ENCODE measurements at regions not wholly inside any gene's neighbourhood (a gene's known extent, or its start where the extent isn't known, plus 50 kb on each side); places are given as distances from the start of the nearest gene placed in this dataset.
A peak's percentile ranks its signal among the peaks of the same experiment; 100 is the strongest.
"Not testable (repeated sequence)": the region's sequence is repeated elsewhere in the genome, so short reads cannot be mapped to it uniquely, and the experiment has no call there.

DNA sequence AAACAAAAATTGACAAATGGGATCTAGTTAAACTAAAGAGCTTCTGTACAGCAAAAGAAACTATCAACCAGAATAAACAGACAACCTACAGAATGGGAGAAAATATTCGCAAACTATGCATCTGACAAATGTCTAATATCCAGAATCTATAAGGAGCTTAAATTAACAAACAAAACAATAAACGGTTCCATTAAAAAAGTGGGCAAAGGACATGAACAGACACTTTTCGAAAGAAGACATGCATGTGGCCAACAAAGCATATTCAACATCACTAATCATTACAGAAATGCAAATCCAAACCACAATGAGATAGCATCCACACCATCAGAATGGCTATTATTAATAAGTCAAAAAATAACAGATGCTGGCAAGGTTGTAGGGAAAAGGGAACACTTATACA, 50.5 kb upstream of the MED13L start:
- DNase-seq = not testable (repeated sequence)

DNA sequence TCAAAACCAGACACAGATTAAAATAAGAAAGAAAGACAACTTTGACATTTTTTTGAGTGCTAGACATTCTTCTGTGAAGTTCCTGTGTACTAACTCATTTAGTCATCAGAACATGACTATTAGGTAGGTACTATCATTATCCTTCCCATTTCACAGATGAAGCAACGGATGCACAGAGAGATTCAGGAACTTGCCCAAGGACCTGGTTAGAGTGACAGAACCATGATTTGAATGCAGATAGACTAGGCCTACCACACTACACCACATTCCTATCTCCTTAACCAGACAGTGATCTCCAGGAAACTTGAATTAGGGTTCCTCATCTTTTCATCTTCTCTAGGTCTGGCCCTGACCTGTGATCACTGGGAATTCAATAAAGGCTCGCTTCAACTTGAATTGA, 54.4 kb upstream of the MED13L start:
- DNase-seq = no peak

DNA sequence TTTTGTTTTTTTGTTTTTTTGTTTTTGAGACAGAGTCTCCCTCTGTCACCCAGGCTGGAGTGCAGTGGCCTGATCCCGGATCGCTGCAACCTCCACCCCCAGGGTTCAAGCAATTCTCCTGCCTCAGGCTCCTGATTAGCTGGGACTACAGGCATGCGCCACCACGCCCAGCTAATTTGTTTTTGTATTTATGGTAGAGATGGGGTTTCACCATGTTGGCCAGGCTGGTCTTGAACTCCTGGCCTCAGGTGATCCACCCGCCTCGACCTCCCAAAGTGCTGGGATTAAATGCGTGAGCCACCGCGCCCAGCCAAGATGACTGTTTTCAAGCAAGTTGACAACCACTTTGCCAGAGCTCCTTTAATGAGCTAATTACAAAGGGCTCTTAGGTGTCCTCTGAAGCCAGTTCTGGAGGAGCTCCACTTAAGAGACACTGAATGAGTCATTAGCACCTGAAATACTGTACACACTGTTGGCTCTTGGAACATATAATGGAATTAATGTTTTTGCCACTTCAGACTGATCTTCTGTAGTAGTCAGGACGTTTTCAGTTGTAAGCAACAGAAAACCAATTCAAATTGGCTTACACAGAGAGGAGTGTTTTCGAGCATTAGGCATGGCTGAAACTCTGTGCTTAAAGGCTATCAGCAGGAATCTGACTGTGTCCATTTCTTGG, 55.4 kb upstream of the MED13L start:
- no peak for DNase-seq

DNA sequence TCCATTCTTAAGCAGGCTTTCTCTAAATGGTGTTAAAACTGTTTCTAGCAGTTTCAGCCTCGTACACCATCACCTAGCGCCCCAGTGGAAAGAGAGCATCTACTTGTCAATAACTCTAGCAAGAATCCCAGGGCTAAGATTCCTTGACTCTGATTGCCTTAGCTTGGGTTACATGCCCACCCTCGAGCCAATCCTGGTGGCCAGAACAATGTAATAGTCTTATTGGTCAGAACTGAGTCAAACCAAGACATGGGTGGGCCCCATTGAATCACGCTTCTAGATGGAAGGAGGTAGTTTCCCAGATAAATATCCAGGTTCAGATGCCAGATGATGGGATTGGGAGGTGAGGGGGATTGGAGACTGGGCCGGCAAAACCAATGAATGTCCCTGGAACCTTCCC, 55.9 kb upstream of the MED13L start:
- DNase-seq = no peak

DNA sequence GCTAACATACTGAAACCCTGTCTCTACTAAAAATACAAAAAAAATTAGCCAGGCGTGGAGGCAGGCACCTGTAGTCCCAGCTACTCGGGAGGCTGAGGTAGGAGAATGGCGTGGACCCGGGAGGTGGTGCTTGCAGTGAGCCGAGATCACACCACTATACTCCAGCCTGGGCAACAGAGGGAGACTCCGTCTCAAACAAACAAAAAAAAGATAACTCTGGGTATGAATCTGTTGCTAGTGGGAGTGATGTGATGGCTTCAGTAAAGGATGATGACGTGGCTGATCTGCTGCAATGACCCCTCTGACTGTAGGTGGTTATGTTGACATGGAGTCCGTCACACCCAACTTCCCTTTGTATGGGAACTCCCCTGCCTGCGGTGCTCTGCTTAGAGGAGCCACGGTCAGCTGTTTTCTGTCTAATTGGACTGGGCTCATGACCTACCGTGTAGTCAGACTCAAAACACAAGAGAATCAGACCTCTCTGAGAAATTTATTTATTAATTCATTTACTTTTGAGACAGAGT, 59.1 kb upstream of the MED13L start:
- no peak for DNase-seq

DNA sequence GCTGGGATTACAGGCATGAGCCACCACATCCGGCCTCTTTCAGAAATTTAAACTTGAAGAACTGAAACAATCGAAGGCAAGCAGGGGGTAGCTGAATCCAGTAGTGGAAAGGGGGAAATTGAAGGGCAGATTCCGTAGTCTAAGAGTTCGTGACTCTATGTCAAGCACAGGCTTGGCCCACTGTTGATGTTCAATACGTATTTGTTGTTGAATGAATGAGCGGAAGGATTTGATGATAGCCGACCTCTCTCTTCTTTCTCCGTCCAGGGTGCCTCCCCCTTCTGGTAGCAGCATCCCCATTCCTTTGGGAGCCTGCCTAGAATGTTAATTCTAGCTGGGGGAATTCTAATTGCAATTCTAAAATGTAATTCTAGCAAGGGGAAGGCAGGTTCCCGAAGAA, 59.8 kb upstream of the MED13L start:
- no peak for DNase-seq

DNA sequence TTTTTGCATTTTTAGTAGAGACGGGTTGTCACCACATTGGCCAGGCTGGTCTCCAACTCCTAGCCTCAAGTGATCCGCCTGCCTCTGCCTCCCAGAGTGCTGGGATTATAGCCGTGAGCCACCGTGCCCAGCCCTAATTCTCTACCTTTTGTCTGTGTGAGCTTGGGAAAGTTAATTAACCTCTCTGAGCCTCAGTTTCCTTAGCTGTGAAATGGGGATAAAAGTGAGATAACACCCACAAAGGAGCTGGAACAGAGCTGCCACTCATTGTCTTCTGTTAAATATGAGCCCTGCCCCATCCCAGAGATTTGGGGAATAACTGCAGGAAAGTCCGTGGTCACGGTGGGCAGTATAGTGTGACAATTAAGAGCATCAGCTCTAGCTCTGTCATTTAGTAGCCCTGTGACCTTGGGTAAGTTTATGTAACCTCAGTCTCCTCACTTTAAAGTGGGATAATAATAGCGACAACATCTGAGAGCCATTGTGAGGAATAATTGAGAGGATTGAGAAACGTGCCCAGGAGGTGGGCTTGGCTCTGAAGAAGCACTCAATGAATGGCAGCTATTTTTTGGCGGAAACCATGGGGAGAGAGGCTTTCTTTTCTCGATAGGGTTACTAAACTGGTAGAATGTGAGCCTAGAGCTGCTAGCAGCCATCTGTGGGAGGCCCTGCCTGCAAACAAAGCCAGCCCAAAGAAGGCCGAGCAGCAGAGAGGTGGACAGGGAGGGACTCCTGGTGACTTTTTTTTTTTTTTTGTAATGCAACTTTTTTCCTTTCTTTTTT, 60.8 kb upstream of the MED13L start:
- DNase-seq = no peak

DNA sequence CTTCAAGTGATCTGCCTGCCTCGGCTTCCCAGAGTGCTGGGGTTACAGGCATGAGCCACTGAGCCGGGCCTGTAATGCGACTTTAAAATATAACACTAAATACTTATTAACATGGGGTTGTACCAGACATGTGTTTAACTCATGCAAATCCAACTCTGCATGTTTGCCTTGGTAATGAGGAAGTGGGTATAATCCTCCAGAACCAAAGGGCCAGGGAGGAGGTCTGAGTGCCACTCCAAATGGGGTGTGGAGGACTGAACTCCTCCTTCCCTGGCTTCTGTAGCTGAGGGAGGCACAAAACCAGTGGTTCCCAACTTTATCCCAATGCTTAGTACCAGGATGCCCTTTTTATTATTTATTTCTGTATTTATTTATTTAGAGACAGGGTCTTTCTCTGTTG, 61.6 kb upstream of the MED13L start:
- DNase-seq = no peak

DNA sequence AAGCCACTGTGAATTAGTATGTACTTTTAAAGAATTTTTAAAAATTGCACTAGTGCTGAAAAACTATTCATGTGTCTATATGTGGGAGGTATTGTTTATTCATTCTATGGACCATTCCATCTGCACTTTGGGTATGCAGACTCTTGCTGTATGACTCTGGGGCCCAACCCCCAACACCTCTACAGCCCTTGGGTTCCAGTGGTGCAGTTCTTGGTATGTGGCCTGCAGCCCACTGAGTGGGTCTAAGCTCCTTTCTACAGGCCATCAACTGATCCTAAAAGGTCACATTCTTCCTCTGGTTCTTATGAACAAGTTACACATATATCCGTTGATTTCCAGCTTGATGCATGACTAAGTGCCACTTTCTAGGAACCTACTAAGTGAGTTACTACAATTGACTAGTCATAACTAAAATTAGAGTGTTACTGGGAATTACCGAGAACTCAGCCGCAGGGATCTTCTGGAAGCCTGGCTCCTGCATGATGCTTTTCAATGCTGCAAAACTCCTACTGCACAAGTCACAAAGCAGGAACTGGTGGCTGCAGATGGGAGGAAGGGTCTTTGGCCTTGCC, 62.4 kb upstream of the MED13L start:
- no peak for DNase-seq

DNA sequence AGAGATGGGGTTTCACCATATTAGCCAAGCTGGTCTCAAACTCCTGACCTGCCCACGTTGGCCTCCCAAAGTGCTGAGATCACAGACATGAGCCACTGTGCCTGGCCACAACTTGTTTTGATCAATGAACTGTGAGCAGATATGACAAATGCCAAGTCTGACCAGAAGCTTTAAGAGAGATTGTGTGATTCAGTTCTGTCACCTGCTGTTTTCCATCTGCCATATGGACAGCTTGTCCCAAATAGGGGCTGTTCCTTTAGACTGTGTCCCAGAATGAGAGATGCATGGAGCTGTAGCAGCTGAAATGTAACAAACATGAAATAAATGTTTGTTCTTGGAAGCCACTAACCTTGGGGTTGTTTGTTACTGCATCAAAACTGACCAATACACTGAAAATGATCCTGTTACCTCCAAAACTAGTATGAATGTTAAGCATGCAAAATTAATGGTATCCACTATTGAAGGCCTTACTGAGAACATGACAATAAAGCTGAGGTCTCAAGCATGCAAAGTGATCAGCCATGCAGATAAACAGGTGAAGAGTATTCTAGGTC, 65.9 kb upstream of the MED13L start:
- no peak for DNase-seq

DNA sequence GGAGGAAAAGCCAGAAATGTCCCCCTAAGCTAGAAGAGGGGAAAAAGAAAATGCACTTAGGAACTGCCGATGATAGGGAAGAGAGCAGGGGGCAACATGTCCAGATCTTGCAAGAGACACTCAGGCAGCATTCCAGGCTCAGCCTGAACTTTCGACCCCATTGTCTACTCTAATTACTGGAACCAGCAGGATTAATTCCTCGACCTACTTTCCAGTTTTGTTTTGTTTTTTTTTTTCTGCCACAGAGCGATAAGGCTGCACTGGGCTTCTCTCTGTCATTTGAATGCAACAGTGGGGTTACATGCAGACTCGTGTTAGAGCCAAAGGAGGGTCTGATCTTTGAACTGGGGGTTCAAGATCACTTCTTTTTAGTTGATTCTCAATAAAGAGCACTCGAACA, 68.7 kb upstream of the MED13L start:
- DNase-seq = peak; percentile 87

DNA sequence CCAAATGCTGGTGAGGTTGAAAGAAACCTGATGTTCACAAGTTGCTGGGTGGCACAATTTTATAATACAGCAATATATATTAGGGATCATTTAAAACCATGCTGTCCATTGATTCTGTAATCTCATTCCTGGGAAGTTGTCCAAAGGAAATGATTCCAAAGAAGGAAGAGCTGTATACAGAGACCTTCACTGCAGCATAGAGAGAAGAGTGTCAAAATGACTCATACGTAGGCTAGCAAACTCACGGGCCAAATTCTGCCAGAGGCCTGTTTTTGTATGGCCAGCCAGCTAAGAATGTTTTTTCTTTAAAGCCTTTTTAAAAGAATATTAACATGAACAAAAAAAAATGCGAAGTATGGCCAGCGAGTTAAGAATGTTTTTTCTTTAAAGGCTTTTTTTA, 69.2 kb upstream of the MED13L start:
- DNase-seq = no peak

DNA sequence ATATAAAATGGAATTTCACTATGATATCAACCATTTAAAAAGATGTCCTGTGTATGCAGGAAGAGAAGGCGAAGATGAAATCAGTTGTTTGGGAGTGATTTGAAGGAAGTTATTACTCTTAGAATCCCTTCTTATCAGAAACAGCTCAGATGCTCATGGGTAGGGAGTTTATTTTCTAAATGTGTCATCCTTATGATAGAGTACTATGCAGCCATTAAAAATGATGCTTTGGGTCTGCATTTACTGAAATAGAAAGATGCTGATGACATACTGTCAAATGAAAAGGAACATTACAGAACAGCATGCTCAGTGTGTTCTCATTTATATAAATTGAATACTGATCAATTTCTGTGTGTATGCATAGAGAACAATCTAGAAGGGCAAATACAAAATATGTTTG, 69.8 kb upstream of the MED13L start:
- DNase-seq = no peak

DNA sequence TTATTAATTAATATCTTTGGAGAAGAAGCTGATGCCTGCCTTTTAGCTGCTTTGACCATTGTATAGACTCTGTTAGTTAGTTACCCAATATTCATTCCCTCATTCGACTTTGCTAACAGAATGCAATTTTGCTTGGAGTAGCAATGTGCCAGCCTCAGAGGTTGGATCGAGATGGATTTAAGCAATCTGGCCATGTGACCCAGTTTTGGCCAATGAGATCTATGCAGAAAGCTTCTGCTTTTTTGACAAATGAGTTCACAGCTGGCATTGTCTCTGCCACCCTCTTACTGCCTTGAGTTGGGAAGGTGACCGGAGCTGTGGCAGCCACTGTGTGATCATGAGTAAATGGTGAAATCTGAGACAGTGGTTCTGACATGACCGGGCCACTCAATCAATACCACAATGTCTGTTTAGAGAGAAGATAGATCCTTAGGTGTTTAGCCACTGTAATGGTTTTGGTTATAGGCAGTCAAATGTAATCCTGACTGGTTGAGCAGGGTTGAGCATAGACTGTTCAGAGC, 74.9 kb upstream of the MED13L start:
- no peak for DNase-seq

DNA sequence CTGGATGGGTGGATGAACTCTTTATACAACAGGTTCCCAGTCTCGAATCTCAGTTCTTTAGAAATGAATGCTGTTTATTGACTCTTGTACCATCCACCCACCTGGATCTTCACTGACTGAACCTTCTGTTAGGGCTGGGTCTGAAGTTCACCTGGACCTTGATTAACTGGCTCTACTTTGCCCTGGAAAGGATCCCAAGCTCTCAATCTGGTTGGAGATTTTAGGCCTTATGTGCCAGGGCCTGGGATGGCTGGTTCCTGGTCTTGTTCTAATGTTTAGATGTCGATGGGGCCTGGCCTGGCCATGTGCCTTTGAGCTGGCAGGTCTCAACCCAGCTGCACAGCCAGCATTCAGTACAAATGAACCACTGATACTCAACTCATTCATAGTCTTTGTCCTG, 76.5 kb upstream of the MED13L start:
- no peak for DNase-seq

DNA sequence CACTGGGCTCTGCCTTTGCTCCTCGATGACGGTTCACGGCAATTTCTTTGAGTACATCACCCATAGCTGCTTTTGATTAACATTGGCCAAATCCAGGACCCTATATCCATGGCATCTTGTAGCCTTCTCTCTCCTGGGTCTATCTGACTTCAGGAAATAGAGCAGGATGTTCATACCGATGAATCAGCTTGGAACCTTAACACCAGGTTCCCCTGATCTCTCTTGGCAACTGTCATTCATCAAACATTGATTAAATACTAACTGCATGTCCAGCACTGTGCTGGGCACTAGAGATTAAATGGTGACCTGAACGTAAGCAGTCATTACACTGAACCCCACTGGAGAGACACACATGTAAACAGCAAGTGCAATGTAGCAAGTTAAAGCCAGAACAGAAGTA, 77.0 kb upstream of the MED13L start:
- no peak for DNase-seq

DNA sequence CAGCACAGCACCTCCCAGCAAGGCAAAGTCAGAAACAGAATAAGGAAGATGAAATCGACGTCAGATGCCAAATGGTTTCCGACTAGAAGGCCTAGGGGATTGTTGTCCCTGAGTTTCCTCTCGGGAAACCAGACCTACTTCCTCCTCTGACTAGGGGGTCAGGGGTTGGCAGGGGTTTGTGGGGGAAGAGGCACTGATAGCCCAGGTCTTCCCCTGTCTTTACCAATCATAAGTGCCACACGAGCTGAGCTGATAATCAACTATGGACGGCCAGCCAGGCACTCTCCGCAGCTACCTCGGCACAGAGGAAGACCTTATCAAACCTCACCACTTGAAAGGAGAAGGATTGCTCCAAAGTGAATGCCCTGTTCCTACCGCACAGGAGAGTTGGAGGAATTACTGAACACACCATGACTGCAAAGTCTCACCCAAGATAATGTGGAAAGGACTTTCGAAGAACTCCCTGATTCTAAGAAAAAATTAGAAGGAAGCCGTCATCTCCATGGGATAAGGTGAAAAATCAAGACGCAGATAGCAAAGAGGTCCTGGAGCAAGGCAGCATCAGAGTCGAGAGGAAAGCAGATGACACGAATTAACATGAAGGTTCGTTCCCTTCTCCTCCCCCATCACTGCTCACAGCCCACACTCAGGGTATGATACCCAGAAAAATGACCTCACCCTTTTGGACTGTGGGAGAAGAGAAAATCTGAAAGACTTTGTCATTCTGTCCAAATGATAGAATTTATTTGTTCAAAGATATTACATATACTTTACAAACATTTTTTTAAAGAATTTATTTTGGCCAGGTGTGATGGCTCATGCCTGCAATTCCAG, 77.7 kb upstream of the MED13L start:
- DNase-seq = no peak

DNA sequence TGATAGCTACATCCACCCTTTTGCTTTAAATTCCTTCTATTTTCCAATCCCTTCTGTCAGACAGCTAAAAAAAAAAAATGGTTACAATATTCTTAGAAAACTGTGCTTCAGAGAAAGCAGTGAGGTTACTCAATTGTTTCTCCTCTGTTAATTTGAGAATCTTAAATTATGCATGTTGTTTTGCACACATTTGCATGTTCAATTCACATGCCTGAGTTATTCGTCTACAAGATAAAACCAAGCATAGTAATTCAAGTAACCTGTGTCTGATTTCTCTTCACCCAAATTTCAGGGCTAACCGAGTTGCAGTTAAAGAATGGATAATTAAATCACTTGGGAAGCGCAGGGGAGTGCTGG, 81.0 kb upstream of the MED13L start:
- DNase-seq = no peak

DNA sequence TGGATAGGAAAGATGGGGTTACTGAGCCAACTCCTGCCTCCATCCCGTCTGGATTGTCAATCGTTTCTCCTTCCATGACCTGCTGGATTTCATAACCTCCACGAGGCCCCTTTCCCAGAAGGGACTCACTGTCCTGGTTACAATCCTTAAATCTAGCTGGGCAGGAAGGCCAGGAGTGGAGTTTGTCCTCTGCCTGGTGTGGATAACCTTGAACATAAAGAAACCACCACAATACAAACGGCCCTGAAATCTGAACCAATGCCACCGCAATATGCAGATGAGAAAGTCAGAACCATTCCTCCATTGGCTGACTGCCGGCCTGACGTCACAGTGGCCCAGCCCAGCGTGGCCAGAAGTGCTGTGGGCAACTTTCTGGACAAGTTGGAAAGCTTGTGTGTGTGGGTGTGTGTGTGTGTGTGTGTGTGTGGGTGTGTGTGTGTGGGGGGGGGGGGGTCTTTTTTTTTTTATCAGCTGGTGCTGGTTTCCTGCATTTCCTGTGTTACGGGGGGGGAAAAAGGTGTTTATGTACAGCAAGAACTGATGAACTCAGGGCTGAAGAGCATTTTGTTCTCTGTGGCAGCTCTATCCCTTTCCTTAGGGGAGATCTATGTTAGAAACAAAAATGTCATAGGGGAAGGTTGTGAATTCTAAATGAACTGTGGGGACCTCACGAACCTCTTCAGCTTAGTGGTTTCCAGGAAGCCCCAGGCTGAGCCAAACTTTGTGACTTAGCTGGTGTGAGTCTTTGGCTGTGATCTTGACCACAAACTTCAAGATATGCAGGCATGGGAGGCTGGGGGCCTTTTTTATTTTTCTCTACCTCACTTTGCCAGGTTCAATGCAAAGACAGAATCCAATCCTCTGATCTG, 81.6 kb upstream of the MED13L start:
- peak; percentile 88 for DNase-seq

DNA sequence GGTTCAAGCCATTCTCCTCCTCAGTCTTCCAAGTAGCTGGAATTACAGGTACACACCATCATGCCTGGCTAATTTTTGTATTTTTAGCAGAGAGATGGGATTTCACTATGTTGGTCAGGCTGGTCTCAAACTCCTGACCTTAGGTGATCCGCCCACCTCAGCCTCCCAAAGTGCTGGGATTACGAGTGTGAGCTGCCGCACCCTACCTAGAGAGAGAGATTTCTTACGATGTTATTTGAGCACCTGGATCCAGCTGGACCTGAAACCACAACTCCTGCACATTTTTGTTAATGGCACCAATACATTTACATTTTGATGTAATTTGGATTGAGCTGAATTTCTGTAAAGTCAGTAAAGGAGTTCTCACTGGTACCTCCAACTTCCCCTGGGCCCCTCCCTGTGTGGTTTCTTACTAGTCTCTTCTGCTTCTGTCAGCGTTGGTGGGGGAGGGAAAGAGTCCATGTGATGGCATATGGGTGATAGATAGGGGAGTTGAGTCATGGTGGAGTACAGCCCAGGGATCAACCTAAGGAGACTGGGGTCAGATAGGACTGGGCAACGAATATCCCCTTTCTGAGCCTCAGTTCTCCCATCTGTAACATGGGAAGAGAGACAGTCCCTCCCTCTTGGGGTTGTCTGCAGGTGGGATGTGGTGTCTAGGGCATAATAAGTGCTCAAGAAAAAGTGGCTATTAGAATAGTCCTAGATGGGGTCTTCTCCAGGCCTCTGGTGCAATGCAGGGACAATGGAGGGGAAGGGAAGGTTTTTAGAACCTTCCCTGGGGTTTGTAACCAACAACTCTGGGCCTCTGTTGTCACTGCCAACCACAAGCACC, 83.3 kb upstream of the MED13L start:
- DNase-seq = no peak

Measured in retina (tissue), 1 donor.